Thyroid gland (tissue), 4 donors: ENCODE measurements at regions not wholly inside any gene's neighbourhood (a gene's known extent, or its start where the extent isn't known, plus 50 kb on each side); places are given as distances from the start of the nearest gene placed in this dataset.

ENCODE experiments used
- CTCF ChIP-seq, 6 experiments: fragments of 200-600 bp in 3 of 6; fragments of 450-650 bp in 3 of 6; sonication (generic) in 3 of 6; IDR thresholded peaks; one replicate each; pipeline ENCODE4 v1.5.1; 2016 to 2019; ENCODE audit warnings: antibody characterized with exemption in 6 of 6, mild to moderate bottlenecking in 2 of 6, inconsistent platforms in 1 of 6, moderate library complexity in 1 of 6
- POLR2A ChIP-seq, 2 donors: fragments of 450-650 bp; IDR thresholded peaks; one replicate each; pipeline ENCODE4 v1.6.1; 2017; ENCODE audit warnings: antibody characterized with exemption in 2 of 2, mild to moderate bottlenecking in 2 of 2, moderate library complexity in 1 of 2

- no peak for TF ChIP-seq CTCF (IDR thresholded peaks at IDR 0.05)
- TF ChIP-seq POLR2A (IDR thresholded peaks at IDR 0.05): no peak
Measured at GRCh38 chr3:102182162-102182561, 252.7 kb upstream of the ZPLD1 start.
